NCI-H1105 treated with DMSO at 0.1 percent for 48 hours (cell line): ENCODE measurements at regions not wholly inside any gene's neighbourhood (a gene's known extent, or its start where the extent isn't known, plus 50 kb on each side); places are given as distances from the start of the nearest gene placed in this dataset.
A peak's percentile ranks its signal among the peaks of the same experiment; 100 is the strongest.
"Not testable (repeated sequence)": the region's sequence is repeated elsewhere in the genome, so short reads cannot be mapped to it uniquely, and the experiment has no call there.

ENCODE experiments used
- DNase-seq: peaks from one replicate; lab custom pipeline; 2025; lab: John Stamatoyannopoulos, UW

DNA sequence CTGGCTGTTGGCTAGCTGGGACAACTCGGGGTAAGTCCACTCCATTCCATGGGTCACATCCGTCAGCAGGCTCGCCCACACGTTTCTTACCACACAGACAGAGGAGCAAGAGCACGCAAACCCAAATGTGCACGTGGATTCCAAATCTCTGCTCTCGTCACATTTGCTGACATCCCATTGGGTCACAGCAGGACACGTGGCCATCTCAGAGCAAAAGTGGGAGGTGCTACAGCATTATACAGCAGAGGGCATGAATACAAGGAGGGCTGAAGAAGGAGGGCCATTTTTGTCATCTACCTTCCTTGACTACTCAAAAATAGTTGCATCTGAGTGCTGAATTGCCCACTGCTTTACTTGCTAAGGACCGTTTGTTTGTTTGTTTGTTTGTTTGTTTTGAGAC, 84.7 kb downstream of the RBBP6 start:
- DNase-seq = no peak

DNA sequence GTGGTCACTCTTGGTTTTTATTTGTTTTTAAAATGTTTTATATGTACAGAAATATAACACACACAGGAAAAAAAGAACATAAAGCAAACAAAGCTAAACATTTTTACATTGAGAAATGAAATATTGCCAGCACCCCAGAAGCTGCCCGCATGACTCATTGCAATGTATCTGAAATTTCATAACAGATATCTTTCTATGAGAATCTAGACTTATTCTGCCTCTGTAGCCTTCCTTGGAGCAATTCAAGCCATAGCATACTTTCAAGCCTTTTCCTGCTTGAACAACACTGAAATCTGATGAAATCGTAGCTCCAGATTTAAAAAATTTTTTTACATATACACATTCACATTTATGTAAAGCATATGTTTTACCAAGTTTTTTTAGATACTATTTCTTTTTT, 86.9 kb downstream of the RBBP6 start:
- no peak for DNase-seq

DNA sequence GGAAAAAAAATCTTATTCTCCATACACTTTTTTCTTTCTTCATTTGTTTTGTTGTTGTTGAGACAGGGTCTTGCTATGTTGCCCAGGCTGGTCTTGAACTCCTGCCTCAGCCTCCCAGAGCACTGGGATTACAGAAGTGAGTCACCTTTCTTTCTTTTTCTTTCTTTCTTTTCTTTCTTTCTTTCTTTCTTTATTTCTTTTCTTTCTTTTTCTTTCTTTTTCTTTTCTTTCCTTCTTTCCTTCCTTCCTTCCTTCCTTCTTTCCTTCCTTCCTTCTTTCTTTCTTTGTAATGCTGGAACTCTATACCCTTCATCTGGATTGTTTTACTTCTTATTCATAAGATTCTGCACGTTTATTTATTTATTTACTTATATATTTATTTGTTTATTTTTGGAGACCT, 94.5 kb upstream of the TNRC6A start:
- DNase-seq = no peak

DNA sequence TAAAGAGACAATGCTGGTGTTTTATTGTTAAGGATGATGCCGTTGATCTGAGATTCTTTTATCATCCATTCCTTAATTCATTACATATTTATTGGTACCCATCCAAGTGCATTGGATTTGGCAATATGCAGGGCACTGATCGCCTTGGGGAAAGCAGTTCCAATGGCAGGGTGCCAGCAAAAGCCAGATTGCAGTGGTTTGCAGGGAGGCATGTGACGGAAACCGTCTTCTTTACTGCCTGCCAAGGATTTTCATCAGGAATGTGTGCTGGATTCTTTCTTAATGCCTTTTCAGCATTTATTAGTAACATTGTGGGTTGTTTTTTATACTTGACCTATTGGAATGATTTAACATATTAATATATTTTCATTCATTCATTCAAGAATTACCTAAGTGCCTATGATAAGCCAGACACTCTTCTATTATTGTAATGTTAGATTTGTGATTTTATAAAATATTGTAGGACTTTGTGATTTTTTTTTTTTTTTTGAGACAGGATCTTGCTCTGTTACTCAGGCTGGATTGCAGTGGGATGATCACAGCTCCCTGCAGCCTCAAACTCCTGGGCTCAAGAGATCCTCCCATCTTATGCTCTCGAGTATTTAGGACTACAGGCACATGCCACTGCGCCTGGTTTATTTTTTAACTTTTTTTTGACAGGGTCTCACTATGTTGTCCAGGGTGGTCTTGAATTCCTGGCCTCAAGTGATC, 93.4 kb upstream of the TNRC6A start:
- peak; percentile 58 for DNase-seq

DNA sequence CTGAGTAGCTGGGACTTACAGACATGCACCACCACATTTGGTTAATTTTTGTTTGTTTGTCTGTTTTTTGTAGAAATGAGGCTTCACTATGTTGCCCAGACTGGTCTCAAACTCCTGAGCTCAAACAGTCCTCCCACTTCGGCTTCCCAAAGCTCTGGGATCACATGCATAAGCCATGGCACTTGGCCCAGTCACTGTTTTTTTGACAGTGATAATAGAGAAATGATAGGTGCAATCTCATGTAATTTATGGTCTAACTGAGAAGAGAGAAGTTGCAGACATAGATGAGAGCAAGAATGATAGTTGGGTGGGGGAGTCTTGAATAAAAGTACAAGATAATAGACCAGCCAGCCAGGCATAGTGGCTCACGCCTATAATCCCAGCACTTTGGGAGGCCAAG, 89.7 kb upstream of the TNRC6A start:
- DNase-seq = no peak

DNA sequence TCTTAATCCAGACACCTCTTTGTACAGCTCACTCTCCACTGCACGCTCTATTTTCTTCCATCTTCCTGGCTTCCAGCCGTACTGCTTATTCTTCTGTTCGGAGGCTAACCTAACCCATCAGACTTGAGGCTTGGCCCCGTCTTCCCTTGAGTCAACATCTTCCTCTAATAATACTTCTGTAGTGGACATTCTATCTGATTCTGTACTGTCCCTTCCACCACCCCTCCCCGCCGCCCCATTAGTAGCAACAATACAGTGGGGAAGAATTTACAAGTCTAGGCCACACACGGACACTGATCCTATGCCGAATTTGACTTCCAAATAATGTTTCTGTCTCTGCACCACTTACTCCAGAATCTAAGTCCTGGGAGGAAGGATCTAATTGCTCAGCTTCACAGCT, 86.0 kb upstream of the TNRC6A start:
- DNase-seq = no peak

DNA sequence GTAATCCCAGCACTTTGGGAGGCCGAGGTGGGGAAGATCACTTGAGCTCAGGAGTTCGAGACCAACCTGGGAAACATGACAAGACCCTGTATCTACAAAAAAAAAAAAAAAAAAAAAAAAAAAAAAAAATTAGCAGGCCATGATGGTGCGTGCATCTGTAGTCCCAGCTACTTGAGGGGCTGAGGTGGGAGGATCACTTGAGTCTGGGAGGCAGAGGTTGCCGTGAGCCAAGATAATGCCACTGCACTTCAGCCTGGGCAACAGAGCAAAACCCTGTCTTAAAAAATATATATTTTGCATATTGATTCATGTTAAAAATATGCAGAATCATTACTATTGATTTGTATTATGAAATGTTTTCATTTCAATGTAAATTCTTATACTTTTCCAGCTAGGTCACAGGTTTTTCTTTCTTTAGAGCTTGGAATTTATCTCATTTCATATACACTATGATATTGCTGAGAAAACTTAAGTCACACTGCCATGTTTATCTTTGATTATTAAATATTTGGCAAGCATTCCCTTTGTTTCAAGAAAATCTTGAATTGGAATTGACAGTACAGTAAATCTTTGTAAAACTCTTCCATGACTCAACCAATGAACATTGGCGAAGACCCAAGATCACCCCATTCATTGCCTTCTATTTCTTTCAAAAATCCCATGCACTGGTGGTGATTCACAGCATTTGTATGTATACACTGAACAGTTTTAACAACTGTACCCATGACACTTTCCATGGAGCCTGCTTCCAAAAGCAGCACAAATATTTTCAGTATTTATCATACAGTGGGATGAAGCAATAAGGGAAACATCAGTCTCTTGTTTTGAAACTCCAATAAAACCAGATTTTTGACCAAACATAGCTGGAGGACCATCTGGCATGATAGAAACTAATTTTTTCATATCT, 83.5 kb upstream of the TNRC6A start:
- no peak for DNase-seq

DNA sequence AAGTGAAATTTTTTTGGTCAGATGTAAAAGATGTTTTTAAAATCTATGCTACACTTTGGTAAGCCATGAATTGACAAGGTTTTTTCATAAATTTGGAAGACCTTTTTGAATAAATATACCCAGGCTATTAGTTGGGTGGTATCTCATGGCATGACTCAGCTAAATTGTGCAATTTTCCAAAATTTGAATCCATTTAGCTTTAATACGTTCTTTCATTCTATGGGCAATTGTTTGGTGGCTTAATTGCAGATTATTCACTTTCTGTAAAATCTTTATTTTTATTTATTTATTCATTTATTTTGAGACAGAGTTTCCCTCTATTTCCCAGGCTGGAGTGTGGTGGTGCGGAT, 82.8 kb upstream of the TNRC6A start:
- no peak for DNase-seq

DNA sequence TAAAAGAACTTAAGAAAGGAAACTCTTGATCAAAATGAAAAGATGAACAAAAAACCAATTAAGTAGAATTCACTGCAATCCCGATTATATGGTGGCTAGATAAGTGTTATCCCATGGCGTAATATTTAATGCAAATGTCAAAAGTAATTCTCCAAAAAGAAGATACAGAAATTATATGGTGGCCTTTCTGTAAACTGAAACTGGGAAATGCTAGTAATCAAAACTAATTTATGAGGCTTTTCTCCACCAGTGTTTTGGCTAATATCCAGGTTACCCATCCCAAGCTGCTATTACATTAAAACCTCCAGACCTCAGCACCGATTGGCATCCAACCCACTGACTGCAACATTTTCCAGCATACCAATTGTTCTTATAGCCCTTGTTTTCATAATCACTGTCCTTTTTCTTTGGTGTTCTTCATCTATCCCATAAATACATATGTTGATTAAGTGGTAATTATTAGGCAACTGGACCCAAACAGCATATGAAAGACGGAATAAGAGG, 77.2 kb upstream of the TNRC6A start:
- DNase-seq = peak; percentile 8

DNA sequence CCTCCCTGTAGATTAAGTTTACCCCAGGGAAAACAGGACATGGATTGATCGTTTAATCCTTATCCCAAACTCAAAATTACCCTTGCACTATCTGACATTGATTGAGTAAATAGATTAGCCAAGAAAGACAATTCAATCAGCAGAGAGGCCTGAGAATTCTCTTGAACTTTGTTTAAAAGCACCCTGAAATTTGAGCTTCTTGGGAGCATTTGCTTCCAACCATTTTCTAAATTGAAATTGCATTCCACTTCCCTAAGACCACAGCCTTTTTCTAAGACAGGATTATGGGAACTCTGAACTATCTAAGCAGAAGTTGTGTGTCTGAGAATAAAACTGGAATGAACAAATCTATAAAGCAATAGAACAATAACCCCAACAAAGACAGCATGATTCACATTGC, 76.6 kb upstream of the TNRC6A start:
- no peak for DNase-seq

DNA sequence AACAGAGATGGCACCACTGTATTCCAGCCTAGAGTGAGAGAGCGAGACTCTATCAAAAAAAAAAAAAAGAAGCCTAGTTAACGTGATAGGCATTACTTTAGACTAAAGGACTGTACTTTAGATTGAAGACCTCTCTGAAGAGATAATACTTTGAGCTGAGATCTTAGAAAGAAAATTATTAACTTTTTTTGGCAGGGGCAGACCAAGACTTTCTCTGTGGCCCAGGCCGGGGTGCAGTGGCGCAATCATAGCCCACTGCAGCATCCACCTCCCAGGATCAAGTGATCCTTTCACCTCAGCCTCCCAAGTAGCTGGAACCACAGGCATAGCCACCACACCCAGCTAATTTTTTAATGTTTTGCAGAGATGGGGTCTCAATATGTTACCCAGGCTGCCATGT, 75.7 kb upstream of the TNRC6A start:
- DNase-seq = no peak

DNA sequence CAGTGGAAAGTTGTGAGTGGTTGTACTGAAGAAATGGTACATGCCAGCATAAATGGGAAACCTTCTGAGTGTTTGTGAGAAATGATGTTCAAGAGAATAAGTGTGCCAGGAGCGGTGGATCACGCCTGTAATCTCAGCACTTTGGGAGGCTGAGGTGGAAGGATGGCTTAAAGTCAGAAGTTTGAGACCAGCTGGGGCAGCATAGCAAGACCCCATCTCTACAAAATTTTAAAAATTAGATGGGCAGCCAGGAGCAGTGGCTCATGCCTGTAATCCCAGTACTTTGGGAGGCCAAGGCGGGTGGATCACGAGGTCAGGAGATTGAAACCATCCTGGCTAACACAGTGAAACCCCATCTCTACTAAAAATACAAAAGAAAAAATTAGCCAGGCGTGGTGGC, 63.5 kb upstream of the TNRC6A start:
- DNase-seq = not testable (repeated sequence)

DNA sequence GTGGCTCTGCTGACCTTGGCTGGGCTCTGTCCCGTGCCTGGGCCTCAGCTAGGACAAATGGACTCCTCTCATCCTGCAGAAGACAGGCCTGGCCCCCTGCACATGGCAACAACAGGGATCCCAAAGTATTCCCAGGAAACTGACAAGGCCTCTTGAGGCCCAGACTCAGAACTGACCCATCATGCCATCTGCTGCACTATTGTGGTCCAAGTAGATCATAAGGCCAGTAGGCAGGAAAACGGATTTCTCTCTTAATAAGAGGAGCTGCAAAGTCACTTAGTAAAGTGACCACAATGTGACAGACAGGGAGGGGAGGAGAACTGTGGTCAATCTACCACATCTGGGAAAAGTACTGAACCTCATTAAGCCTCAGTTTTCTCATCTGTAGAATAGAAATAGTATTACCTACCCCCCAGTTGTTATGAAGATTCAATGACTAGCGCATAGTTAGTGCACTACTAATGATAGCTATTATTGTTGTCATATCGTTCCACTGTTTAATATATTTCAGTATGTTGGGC, 62.1 kb upstream of the TNRC6A start:
- no peak for DNase-seq

DNA sequence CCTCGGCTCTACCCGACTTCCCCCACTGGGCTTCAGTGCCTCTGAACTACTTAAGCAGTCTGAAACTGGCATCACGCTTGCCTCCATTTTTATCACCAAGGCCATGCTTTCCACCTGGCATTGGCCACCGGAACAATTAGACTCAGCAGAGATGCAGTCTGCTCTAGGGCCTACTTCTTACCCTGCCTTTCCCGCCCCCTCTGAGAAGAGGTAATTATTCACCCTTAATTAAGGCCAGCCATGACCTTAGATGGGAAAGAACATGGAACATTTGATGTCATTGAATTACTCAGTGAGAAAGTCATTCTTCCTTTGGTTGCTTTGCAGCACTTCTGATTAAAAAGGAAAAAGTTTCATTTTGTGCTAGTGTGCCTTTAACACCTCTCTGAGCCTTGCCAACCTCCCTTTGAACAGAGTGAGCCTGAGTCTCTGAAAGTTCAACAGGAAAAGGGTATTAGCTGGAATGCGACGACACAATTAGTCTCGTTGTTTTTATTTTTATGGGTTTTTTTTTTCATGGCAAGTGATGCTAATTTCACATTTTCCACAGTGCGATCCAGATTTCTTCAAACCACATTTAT, 60.9 kb upstream of the TNRC6A start:
- peak; percentile 34 for DNase-seq

DNA sequence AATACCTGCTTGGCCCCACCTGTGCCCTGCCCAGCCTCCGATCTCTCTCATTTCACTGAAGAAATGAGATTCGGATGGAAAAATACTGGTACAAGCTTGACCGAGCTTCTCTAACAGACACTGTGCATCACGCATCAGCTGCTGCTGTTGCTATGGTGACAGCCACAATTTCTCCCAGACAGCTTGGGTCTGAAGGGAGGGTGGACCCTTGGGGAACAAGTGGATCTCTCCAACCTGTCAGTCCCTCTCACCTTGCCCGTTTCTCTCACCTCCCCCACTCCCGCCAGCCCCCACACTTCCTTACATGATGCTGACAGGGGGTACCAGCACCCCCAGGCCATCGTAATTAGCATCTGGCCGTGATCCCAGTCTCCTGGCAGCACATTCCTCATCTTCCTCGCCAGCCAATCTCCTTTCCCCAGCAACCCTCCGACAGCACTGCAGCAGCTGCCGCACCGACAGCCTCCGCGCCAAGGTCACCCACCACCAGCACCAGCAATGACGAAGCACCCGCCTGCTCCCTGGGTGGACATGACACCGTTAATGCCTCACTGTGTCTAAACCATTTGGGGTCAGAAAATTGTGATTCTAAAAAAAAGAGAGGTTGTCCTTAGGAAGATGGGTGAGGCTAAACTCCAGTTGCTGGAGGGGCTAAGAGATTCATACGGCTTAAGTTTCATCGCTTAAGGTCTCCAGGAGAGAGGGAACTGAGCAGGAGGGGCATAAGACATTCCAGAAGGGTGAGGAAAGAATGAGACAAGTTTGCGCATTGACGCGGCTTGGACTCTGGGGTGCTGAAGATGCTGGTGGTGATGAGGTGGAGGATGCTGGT, 58.6 kb upstream of the TNRC6A start:
- peak; percentile 98 for DNase-seq

DNA sequence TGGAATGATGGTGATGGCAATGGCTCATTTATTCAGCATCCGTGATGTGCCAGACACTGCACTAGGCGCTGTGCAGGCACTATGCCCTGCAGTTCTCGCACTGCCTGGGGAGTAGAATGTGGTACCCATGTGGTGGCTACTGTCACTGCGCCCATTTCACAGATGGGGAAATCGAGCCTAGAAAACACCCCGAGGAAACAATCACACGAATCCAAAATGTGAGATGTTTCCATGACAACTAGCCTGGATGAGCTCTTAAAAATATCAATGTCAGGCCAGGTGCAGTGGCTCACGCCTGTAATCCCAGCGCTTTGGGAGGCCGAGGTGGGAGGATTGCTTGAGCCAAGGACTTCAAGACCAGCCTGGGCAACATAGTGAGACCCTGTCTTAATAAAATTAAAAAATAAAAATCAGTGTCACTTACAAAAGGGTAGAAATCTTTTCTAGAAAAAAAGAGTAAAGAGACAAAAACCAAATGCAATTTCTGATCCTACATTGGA, 57.9 kb upstream of the TNRC6A start:
- DNase-seq = no peak

DNA sequence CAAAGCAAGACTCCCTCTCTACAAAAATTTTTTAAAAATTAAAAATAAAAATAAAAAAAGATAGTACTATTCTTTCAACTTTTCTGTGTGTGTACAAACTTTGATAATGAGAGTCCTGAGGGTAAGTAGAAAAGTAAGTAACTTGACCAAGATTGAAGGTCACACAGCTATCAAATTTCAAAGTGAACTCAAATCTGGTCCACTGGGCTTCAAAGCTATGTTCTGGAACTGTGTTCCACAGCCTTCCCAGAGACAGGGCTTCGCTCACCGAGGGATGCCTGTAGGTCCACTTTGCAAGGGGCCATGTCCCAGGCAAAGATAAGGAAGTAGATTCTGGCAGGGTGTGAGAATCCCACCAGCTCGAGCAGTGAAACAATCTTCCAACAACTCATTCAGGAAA, 56.3 kb upstream of the TNRC6A start:
- no peak for DNase-seq

DNA sequence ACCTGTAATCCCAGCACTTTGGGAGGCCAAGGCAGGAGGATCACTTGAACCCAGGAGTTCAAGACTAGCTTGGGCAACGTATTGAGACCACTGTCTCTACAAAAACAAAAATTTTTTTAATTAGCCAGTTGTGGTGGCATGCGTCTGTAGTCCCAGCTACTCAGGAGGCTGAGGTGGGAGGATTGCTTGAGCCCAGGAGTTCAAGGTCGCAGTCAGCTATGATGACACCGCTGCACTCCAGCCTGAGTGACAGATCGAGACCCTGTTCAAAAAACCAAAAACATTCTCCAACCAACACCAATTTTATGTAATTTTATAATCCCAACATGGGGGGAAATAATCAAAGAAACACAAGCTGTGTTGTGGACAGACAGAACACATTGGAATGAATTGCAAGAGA, 54.6 kb upstream of the TNRC6A start:
- no peak for DNase-seq

DNA sequence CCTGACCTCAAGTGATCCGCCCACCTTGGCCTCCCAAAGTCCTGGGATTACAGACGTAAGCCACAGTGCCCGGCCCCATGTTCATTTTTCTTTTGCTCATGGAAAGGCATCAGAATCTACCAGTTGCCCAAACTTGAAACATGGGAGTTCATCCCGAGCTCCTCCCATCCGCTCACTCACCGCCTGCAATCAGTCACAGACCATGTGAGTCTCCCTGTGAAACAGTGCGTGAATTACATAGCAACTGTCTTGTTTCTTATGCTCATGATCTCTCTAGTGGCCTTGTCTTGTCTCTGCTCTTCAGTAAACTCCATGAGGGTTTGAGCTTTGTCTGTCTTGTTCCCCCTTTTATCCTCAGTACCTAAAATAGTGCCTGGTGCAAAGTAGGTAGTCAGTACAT, 52.1 kb upstream of the TNRC6A start:
- DNase-seq = no peak
